ENCODE measurements at regions not wholly inside any gene's neighbourhood (a gene's known extent, or its start where the extent isn't known, plus 50 kb on each side); places are given as distances from the start of the nearest gene placed in this dataset.

DNA sequence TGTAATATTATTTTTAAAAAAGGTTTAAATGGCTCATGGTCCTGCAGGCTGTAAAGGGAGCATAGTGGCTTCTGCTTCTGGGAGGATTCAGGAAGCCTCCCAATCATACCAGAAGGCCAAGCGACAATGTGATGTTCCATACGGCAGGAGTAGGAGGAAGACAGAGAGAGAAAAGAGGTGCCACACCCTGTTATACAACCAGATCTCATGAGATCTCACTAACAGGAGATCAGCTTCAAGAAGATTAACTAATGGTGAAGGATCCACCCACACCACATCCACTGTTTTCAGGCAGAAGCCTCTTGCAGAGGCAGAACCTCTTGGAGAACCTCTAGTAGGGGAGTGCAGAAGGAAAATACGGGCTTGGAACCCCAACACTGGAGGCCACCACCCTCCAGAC is 103.9 kb upstream of the TEKT4 start (continued):
- TF ChIP-seq, protein P1, sequence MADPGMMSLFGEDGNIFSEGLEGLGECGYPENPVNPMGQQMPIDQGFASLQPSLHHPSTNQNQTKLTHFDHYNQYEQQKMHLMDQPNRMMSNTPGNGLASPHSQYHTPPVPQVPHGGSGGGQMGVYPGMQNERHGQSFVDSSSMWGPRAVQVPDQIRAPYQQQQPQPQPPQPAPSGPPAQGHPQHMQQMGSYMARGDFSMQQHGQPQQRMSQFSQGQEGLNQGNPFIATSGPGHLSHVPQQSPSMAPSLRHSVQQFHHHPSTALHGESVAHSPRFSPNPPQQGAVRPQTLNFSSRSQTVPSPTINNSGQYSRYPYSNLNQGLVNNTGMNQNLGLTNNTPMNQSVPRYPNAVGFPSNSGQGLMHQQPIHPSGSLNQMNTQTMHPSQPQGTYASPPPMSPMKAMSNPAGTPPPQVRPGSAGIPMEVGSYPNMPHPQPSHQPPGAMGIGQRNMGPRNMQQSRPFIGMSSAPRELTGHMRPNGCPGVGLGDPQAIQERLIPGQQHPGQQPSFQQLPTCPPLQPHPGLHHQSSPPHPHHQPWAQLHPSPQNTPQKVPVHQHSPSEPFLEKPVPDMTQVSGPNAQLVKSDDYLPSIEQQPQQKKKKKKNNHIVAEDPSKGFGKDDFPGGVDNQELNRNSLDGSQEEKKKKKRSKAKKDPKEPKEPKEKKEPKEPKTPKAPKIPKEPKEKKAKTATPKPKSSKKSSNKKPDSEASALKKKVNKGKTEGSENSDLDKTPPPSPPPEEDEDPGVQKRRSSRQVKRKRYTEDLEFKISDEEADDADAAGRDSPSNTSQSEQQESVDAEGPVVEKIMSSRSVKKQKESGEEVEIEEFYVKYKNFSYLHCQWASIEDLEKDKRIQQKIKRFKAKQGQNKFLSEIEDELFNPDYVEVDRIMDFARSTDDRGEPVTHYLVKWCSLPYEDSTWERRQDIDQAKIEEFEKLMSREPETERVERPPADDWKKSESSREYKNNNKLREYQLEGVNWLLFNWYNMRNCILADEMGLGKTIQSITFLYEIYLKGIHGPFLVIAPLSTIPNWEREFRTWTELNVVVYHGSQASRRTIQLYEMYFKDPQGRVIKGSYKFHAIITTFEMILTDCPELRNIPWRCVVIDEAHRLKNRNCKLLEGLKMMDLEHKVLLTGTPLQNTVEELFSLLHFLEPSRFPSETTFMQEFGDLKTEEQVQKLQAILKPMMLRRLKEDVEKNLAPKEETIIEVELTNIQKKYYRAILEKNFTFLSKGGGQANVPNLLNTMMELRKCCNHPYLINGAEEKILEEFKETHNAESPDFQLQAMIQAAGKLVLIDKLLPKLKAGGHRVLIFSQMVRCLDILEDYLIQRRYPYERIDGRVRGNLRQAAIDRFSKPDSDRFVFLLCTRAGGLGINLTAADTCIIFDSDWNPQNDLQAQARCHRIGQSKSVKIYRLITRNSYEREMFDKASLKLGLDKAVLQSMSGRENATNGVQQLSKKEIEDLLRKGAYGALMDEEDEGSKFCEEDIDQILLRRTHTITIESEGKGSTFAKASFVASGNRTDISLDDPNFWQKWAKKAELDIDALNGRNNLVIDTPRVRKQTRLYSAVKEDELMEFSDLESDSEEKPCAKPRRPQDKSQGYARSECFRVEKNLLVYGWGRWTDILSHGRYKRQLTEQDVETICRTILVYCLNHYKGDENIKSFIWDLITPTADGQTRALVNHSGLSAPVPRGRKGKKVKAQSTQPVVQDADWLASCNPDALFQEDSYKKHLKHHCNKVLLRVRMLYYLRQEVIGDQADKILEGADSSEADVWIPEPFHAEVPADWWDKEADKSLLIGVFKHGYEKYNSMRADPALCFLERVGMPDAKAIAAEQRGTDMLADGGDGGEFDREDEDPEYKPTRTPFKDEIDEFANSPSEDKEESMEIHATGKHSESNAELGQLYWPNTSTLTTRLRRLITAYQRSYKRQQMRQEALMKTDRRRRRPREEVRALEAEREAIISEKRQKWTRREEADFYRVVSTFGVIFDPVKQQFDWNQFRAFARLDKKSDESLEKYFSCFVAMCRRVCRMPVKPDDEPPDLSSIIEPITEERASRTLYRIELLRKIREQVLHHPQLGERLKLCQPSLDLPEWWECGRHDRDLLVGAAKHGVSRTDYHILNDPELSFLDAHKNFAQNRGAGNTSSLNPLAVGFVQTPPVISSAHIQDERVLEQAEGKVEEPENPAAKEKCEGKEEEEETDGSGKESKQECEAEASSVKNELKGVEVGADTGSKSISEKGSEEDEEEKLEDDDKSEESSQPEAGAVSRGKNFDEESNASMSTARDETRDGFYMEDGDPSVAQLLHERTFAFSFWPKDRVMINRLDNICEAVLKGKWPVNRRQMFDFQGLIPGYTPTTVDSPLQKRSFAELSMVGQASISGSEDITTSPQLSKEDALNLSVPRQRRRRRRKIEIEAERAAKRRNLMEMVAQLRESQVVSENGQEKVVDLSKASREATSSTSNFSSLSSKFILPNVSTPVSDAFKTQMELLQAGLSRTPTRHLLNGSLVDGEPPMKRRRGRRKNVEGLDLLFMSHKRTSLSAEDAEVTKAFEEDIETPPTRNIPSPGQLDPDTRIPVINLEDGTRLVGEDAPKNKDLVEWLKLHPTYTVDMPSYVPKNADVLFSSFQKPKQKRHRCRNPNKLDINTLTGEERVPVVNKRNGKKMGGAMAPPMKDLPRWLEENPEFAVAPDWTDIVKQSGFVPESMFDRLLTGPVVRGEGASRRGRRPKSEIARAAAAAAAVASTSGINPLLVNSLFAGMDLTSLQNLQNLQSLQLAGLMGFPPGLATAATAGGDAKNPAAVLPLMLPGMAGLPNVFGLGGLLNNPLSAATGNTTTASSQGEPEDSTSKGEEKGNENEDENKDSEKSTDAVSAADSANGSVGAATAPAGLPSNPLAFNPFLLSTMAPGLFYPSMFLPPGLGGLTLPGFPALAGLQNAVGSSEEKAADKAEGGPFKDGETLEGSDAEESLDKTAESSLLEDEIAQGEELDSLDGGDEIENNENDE (IDR thresholded peaks at IDR 0.05; ENCODE audit: insufficient replicate concordance, low read length): no peak
- TF ChIP-seq USF2 (IDR thresholded peaks at IDR 0.05; ENCODE audit: low read length) (no peak), MAFK (IDR thresholded peaks at IDR 0.05; ENCODE audit: low read depth, low read length) (no peak), SUZ12 (IDR thresholded peaks at IDR 0.05; ENCODE audit: low read length) (no peak), SIN3A (conservative IDR thresholded peaks at IDR 0.05 in 1 of 2, IDR thresholded peaks at IDR 0.05 in 1 of 2; ENCODE audit: low read depth in 1 of 2, low read length in 2 of 2) (no peak), HDAC6 (IDR thresholded peaks at IDR 0.05; ENCODE audit: low read depth, low read length) (no peak), PHF8 (conservative IDR thresholded peaks at IDR 0.05; ENCODE audit: low read depth, low read length) (no peak), CHD1 (IDR thresholded peaks at IDR 0.05; ENCODE audit: low read depth, low read length) (no peak)
- TF ChIP-seq, protein P2, sequence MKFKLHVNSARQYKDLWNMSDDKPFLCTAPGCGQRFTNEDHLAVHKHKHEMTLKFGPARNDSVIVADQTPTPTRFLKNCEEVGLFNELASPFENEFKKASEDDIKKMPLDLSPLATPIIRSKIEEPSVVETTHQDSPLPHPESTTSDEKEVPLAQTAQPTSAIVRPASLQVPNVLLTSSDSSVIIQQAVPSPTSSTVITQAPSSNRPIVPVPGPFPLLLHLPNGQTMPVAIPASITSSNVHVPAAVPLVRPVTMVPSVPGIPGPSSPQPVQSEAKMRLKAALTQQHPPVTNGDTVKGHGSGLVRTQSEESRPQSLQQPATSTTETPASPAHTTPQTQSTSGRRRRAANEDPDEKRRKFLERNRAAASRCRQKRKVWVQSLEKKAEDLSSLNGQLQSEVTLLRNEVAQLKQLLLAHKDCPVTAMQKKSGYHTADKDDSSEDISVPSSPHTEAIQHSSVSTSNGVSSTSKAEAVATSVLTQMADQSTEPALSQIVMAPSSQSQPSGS (IDR thresholded peaks at IDR 0.05; ENCODE audit: low read length): no peak
